HG02973 (cell line): ENCODE measurements at regions not wholly inside any gene's neighbourhood (a gene's known extent, or its start where the extent isn't known, plus 50 kb on each side); places are given as distances from the start of the nearest gene placed in this dataset.

Source experiments
- ATAC-seq: cut with Tn5 transposase; IDR thresholded peaks from one replicate; pipeline ENCODE4 v1.9.1; 2021; ENCODE audit warnings: moderate library complexity; ENCODE audit not compliant: unreplicated experiment

- no peak for ATAC-seq
Observed at GRCh38 chr14:41409806-41410205, 196.9 kb upstream of the LRFN5 start.

GRCh38 chr14:41404126-41404525 is 202.6 kb upstream of the LRFN5 start:
- ATAC-seq: no peak

GRCh38 chr14:41403360-41403759 is 203.3 kb upstream of the LRFN5 start:
- no peak for ATAC-seq

DNA sequence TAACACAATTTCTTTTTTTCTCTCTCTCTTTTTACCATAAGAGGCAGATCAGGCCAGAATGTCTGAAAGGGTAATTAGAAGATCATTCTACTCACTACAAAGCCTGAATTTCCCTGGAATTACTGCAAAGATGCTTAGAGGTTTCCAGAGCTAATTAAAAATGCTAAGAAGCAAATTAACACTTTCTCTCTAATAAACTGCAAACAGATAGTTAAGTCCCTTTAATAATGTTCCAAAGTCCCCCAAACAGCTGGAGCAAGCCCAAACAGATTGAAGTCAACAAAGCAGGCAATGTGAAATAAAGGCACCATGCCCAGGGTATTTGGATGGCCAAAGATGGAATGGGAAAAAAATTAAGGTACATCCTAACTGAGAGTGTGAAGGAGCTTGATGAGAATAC is 208.8 kb upstream of the LRFN5 start:
- no peak for ATAC-seq

- no peak for ATAC-seq
Observed at GRCh38 chr14:41393512-41393911, 213.2 kb upstream of the LRFN5 start.

DNA sequence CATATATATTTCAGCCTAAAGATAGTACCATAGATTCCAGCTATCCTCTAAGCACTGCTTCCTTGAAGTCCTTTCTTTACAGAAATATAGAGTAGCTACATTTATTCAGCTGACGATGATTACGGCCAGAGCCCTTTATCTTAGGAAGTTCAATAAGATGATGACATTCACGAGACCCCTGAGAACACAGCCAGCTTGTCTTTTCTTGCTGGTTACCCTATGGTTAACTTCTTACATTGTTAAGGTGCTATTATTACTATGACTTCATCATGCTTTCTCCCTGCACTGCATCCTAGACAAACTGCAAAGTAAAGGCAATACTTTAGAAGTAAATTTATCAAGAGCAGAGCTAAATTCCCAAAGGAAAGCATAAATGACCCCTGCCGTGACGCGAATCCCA is 214.4 kb upstream of the LRFN5 start:
- ATAC-seq: no peak

DNA sequence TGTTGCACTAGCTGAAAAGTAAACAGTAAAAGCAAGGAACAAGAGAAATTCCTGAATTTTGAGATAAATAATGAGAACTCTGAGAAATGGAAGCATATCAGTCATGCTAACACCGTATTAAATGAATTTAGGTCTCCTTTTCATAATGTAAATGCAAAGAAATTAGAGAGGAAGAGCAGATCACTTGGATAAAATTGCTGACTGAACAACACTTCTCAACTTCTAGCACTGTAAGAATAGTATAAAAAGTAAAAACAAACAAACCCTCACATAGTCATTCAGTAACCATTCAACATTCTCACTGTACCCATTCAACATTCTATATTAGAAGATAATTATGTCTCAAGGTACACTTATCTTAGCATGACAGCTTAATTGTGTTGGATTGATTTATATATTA is 217.3 kb upstream of the LRFN5 start:
- ATAC-seq: no peak

- ATAC-seq: no peak
Observed at GRCh38 chr14:41385797-41386196, 220.9 kb upstream of the LRFN5 start.

GRCh38 chr14:41380017-41380416 is 226.7 kb upstream of the LRFN5 start:
- ATAC-seq: no peak

GRCh38 chr14:41378526-41378925 is 228.2 kb upstream of the LRFN5 start:
- no peak for ATAC-seq

DNA sequence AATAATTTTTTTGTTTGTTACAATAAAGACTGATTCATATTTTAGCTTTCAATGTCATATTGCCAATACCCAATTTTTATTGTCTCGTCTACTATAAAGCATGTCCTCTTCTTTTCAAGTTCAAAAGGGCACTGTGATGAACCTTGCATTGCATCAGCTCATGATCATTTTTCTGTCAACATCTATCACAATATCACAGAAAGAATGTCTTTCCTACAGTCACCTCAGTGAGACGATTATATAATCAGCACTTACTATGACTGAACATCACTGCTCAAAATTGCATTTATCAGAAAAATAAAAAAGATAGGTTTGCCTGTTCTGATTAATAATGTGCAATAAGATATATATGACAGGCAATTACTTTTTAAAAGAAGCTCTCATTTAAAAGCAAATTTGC is 228.7 kb upstream of the LRFN5 start:
- no peak for ATAC-seq

- ATAC-seq: no peak
Observed at GRCh38 chr14:41374092-41374491, 232.6 kb upstream of the LRFN5 start.

DNA sequence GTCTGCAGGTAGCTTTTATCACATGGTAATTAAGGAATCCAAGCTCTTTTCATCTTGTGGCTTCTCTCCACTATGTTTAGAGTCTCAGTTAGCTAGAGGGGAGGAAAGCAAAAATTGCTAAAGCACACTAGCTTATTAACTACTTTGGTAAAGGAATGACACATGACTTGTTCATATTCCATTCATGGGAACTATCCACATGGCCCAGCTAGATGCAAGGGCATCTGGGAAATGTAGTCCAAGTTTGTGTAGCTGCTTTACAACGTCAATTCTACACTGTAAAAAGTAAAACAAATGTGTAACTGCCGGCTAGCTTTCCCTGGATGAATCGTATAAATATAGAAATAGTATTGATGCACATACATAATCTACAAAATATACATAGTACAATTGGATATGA is 244.5 kb upstream of the LRFN5 start:
- ATAC-seq: no peak

- ATAC-seq: no peak
Observed at GRCh38 chr14:41360126-41360525, 246.6 kb upstream of the LRFN5 start.

DNA sequence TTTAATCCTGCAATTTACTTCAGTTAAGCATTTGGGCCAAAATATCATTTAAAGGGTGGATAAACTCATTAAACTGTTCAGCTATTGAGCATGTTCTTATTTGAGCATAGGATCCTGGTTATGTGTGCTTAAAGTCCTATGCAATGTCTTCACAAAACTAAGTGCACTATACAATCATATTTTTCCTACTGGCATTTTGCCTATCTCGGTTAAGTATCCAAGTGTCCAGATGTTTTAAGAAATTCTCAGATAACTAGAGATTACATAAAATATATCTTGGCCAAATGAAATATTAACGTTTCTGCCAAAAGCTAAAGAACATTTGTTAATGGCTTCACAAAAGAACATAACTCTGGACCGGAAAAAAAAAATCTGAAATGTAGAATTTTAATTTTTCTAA is 250.8 kb upstream of the LRFN5 start:
- no peak for ATAC-seq

DNA sequence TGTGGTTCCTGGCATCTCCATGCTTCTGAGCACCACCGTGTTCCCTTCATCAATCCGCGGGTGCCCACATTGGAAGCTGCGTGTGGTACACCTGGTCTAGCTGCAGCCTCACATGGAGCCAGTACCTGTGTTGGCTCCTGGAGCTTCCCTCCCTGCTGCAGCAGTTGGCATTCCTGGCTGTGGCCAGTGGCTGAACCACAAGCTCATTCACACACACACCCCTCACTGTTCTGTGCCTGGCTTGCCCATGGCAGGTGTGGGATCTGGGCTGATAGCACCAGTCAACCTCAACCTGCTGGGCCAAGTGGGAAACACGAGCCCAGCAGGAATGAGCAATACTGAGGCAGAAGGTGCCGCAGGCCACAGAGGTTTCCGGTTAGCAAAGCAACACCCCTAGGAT is 256.2 kb upstream of the LRFN5 start:
- ATAC-seq: no peak

GRCh38 chr14:41349289-41349910 is 257.3 kb upstream of the LRFN5 start:
- no peak for ATAC-seq

DNA sequence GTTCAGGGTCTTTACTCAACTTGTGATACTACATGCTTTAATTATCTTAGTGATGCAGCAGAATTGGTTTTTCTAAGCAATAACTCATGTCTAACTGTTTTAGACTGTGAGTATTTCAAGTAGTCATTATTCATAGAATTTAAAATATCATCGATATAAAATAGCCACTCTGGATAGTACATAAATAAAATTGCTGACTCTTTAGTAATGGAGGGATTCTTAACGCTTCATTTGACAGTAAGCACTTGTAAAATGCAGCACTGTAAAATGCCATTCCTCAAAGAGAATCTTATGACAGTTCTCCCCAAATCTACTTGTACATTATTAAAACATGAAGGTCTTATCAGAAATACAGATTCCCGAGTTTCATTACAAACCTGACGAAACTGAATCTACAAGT is 262.8 kb upstream of the LRFN5 start:
- no peak for ATAC-seq

GRCh38 chr14:41313196-41313595 is 293.5 kb upstream of the LRFN5 start:
- no peak for ATAC-seq

DNA sequence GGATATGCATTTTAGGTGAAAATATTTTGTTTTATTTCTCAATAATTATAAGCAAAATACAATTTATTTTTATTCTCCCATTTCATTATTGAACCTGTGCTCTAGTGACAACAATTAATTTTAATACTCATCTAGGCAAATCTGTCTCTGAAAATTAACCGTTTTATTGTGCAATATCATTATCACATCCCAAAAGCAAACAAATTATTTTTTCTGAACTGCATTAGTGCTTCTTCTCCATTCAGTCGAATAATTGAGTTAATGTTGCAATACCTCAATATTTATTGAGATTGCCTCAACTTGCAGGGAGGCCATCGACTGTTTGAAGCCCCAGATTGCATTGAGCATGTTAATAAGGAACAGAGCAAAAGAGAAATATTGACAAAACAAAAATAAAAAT is 303.2 kb upstream of the LRFN5 start:
- no peak for ATAC-seq

DNA sequence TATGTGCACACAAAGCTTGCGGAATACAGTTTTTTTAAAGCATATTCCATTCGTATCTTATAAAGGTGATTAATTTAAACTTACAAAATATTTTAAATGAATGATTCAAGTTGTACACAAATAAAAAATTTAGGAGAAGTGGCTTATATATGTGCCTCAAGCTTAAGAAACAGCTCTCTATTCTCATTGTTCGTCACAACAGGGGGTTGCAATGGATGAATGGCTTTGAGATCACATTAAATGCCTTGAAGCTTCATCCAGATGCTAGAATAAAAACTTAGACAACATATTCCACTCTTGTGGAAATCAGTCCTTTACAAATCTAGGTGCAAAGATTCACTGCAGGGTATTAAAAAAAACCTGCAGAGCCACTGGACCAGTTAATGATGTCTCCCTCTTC is 303.9 kb upstream of the LRFN5 start:
- no peak for ATAC-seq

- ATAC-seq: no peak
Observed at GRCh38 chr14:41299924-41300323, 306.8 kb upstream of the LRFN5 start.

GRCh38 chr14:41298328-41298690 is 308.4 kb upstream of the LRFN5 start:
- ATAC-seq: no peak
